Peyer's patch (tissue), 4 donors: ENCODE measurements at regions not wholly inside any gene's neighbourhood (a gene's known extent, or its start where the extent isn't known, plus 50 kb on each side); places are given as distances from the start of the nearest gene placed in this dataset.

Experiments used
- POLR2A ChIP-seq, 2 donors: fragments of 450-650 bp; IDR thresholded peaks; one replicate each; pipeline ENCODE4 v1.5.1; 2017; ENCODE audit warnings: antibody characterized with exemption in 2 of 2, mild to moderate bottlenecking in 2 of 2, moderate library complexity in 2 of 2
- TF ChIP-seq, protein P1 (sequence below), 6 experiments: fragments of 450-650 bp in 4 of 6; fragments of 200-600 bp in 2 of 6; sonication (generic) in 1 of 6; IDR thresholded peaks; one replicate each; pipeline ENCODE4 v1.5.1; 2017 to 2019; ENCODE audit warnings: antibody characterized with exemption in 6 of 6, mild to moderate bottlenecking in 3 of 6, moderate library complexity in 1 of 6

DNA sequence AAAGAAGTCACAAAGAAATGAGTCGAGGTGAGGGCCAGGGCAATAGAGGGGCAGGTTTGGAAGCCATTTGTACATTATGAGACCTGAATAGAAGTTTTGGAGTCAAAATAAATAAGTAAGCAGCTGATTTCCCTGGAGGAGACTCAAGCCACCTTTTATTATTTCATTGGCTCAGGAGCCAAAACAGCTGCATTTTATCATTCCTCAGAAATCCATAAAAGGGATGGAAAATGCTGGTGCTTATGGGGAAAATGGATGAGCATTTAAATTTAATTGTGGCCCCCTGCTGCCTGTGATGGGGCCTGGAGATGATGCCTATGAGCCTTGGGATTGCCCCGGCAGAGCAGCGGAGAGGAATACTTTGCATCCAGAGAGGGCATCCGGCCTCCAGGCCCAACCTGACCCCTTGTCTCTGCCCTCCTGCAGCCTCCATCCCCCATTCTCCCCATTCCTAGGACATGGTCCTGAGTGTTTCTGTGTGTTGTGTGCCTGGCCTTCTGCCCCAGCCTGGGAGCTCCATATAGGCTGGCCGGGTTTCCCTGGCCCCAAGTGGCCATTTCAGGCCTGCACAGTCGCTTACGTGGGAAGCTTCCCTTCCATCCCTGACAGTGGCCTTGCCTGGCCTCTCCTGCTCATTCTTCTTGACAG, 296.8 kb upstream of the ZMIZ1 start:
- no peak for TF ChIP-seq POLR2A (IDR thresholded peaks at IDR 0.05)
- TF ChIP-seq, protein P1, sequence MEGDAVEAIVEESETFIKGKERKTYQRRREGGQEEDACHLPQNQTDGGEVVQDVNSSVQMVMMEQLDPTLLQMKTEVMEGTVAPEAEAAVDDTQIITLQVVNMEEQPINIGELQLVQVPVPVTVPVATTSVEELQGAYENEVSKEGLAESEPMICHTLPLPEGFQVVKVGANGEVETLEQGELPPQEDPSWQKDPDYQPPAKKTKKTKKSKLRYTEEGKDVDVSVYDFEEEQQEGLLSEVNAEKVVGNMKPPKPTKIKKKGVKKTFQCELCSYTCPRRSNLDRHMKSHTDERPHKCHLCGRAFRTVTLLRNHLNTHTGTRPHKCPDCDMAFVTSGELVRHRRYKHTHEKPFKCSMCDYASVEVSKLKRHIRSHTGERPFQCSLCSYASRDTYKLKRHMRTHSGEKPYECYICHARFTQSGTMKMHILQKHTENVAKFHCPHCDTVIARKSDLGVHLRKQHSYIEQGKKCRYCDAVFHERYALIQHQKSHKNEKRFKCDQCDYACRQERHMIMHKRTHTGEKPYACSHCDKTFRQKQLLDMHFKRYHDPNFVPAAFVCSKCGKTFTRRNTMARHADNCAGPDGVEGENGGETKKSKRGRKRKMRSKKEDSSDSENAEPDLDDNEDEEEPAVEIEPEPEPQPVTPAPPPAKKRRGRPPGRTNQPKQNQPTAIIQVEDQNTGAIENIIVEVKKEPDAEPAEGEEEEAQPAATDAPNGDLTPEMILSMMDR (IDR thresholded peaks at IDR 0.05): no peak
